ES-I3 (cell line): ENCODE measurements at regions not wholly inside any gene's neighbourhood (a gene's known extent, or its start where the extent isn't known, plus 50 kb on each side); places are given as distances from the start of the nearest gene placed in this dataset.

Experiments used
- H3K36me3 ChIP-seq: 2 replicates; pipeline ENCODE4 v1.6.1; 2013; ENCODE audit warnings: mild to moderate bottlenecking, low read length, control low read depth, moderate library complexity; ENCODE audit not compliant: insufficient read depth
- H3K4me1 ChIP-seq: 2 replicates; pipeline ENCODE4 v1.6.1; 2013; ENCODE audit warnings: mild to moderate bottlenecking, control low read depth, low read length; ENCODE audit not compliant: insufficient read depth
- H3K9ac ChIP-seq: 2 replicates; pipeline ENCODE4 v1.6.1; 2013; ENCODE audit warnings: low read depth, mild to moderate bottlenecking, low read length, moderate library complexity
- H3K9me3 ChIP-seq: 2 replicates; pipeline ENCODE4 v1.6.1; 2013; ENCODE audit warnings: mild to moderate bottlenecking, low read length, moderate library complexity; ENCODE audit not compliant: control insufficient read depth, insufficient read depth

- Histone ChIP-seq H3K36me3 (no peaks in the 10 kb centered on the region), H3K4me1 (no peaks in the 10 kb centered on the region), H3K9me3 (no peaks in the 10 kb centered on the region), H3K9ac (no peak overlapping the region)
These were observed 61.3 kb upstream of the ELL2 start for GRCh38 chr5:96022971-96023370.

DNA sequence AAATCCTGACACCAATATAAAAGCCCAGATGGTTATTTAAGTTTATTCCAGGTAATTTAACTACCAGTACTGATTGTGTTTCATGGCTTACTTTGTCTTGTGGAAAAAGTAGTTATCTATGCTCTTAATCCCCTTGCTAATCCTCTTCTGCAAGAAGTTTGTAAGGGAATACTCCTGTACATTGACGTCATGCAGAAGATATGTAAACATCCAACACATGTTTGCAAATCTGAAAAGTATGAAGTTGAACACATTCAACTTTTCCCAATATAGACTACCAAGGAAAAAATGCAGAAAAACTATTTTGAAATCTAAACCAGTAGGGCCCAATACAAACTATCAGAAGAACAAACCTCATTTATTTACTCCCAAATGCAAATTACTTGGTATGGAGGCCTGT, 56.3 kb upstream of the ELL2 start:
- no peaks in the 10 kb centered on the region for H3K4me1 ChIP-seq
- no peaks in the 10 kb centered on the region for H3K36me3 ChIP-seq
- no peaks in the 10 kb centered on the region for H3K9me3 ChIP-seq
- H3K9ac ChIP-seq, result no peak overlapping the region

- Histone ChIP-seq H3K9me3 (no peaks in the 10 kb centered on the region), H3K36me3 (no peaks in the 10 kb centered on the region), H3K4me1 (no peaks in the 10 kb centered on the region), H3K9ac (no peak overlapping the region)
These were observed 54.6 kb upstream of the ELL2 start for GRCh38 chr5:96016216-96016615.

DNA sequence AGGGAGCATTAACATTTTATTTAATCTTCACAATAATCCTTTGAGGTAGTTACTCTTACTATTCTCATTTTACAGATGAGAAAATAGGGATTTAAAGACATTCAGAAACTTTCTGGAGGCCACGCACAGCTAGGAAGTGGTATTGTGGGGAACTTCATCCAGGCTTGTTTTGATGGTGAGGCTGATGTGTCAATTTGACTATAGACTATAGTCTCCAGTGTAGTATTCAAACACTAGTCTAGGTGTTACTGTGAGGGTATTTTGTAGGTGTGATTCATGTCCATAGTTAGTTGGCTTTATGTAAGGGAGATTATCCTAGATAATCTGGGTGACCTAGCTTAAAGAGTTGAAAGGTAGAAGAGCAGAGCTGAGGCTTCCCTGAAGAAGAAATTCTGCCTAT, 54.1 kb upstream of the ELL2 start:
- Histone ChIP-seq H3K9ac (no peak overlapping the region), H3K4me1 (no peaks in the 10 kb centered on the region), H3K9me3 (no peaks in the 10 kb centered on the region), H3K36me3 (no peaks in the 10 kb centered on the region)

DNA sequence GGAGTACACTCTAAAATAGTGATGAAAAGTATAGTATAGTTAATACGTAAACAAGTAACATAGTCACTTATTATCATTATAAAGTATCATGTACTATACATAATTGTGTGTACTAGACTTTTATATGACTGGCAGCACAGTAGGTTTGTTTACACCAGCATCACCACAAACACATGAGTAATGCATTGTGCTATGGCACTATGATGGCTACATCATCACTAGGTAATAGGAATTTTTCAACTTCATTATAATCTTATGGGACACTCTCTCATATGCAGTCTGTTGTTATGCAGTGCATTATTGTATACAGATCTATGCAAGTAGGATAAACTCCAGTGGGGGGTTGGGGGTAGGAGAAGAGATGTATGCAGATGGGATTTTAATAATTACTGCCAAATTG, 52.7 kb upstream of the ELL2 start:
- no peaks in the 10 kb centered on the region for H3K36me3 ChIP-seq
- no peak overlapping the region for H3K9ac ChIP-seq
- H3K9me3 ChIP-seq, result no peaks in the 10 kb centered on the region
- H3K4me1 ChIP-seq, result no peaks in the 10 kb centered on the region

- H3K36me3 ChIP-seq, result no peaks in the 10 kb centered on the region
- no peaks in the 10 kb centered on the region for H3K4me1 ChIP-seq
- no peak overlapping the region for H3K9ac ChIP-seq
- no peaks in the 10 kb centered on the region; the same call in 1 of the 2 replicates for H3K9me3 ChIP-seq
These were observed 51.6 kb upstream of the ELL2 start for GRCh38 chr5:96013254-96013653.

- Histone ChIP-seq H3K9me3 (no peaks in the 10 kb centered on the region; the same call in 1 of the 2 replicates), H3K9ac (no peak overlapping the region), H3K4me1 (no peaks in the 10 kb centered on the region), H3K36me3 (no peaks in the 10 kb centered on the region)
These were observed 50.7 kb upstream of the ELL2 start for GRCh38 chr5:96012399-96012798.
